Activated T-helper 1 cell treated with Interleukin-2 at 50 U/mL for 16 hours (primary cell): ENCODE measurements at regions not wholly inside any gene's neighbourhood (a gene's known extent, or its start where the extent isn't known, plus 50 kb on each side); places are given as distances from the start of the nearest gene placed in this dataset.
"Not testable (repeated sequence)": the region's sequence is repeated elsewhere in the genome, so short reads cannot be mapped to it uniquely, and the experiment has no call there.

Source experiments
- DNase-seq: peaks from one replicate; pipeline ENCODE4 v3.0.0-alpha.2; 2020; ENCODE audit warnings: low read depth

DNA sequence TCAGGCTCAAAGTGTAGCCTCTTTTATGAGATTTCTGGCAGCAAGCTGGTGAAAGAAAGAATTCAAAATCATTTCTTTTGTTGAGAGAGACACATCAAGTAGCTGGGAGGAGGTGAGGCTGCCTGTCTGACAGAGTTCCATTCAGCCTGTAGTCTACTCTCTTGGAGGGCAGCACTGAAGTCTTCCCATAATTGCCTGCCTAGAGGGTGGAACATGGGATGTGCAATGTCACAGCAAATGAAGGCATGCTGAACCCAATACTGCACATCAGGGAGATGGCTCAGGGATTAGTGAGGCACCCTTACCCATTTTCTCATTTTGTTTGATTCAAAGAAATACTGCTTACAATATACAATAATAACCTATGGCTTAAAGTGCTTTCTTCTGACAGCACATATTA, 475.7 kb downstream of the TMEM232 start:
- no peak for DNase-seq

DNA sequence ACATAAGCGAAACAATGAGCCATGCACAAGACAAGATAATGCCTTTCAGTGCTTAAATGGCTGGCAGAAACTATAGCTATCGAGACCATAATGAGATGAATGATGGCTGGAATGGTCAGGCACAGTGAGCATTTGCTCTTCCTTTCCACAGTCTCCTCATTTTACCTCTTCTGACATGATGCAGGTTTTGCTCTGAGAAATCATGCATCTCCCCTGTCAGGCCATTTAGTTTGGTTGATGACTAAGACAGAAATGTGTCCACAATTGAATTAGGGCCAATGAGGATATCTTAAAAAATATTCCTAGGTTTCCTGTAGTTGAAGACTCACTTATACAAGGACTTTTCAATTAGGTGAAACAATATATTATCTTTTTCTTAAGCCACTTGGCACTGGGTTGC, 475.1 kb downstream of the TMEM232 start:
- DNase-seq = no peak

DNA sequence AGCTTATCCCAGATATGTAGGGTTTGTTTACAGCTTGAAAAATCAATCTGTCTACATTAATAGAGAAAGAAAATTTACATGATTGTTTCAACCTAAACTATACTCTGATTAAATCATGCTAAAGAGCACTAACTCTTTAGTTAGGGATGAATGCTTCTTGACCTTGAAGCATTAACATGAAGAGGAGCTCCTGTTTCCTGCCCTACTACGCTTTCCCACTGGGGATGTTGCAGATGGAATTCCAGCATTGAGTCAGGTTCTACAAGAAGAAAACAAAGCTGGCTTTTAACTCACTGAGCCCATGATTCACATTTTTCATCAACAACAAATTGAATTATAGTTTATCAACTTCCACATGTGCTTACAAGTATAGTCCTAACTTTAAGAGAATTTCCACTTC, 471.3 kb downstream of the TMEM232 start:
- DNase-seq = no peak

DNA sequence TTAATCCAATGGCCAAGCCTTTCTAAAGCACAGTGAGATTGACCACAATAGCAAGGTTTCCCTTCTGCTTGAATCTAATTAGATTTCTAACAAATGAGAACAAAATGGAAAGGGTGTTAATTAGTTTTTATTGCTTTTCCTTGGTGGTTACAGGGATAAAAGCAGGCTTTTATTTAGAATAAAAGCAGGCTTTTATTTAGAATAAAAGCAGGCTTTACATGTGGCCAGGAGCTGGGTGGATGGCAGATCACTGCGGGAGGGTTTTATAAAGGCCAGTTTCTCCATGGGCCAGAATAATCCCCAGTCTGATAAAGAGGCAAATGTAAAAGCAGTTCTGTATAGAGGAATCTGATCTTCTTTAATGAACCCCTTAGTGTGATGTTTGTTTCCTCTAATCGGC, 470.2 kb downstream of the TMEM232 start:
- DNase-seq = no peak

DNA sequence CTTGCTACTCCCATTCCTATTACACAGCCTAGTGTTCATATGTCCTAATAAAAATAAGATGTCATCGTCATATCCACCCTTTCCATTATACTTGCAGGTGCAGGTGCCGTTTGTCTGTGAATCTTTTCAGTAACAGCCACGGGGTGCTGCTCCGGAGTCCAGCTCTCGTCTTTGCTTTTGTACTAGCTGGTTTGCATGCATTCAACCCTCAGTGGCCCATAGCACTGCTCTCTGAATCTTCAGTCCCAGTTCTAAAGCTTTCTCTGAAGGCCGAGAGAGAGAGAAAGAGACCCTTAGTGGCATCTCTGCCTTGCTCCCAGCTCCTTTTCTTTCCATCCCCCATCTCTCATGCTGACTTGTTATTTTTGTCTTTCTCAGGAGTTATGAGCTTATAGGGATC, 468.5 kb downstream of the TMEM232 start:
- no peak for DNase-seq

DNA sequence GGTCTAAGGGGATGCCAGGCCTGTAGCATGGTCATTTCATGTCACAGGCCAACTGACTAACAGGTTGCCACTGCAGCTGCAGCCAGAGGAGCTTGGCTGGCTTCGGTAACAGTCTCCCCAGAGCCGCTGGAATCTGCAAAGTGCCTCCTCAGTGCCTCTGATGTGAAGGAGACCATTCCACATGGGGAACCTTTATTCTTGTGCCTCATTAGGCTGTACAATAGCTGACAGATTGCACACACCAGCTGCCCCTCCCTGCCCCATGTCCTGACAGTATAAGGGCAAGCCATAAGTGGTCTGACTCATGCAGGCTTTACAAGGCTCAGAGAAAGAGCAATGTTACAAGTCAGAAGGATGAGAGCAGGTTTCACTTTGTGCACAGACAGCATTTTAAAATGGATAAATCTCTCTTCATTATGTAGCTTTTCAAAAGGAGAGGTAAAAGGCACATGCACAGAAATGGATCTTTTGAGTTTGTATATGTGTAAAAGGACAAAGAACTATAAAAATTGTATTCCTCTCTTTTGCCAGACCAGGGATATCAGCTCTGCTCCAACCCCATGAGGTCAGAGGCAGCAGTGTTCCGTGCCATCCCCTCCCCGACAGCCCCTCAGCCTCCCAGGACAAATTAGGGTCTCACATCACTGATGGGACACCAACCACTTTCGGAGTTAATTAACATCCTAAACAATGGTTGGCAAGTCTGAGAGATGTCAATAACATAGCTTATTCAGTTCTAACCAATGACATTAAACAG, 467.8 kb downstream of the TMEM232 start:
- no peak for DNase-seq

DNA sequence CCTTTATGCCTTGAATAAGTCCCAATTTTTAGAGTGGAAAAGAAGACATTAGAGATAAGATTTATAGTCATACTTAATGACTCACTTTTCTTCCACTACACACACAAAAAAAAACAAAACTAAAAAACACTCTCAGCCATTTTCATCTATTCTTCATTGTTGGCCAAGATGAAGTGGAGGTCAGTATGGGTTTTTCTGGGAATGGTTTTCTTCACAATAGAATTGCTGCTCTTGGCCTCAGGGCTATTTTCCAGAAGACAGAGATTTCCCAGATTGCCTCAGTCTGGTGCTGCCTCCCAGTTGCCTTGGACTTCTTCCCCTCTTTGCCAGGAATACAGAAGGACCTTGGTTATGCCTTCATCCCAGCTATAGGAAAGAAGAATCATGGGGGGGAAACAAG, 463.7 kb downstream of the TMEM232 start:
- DNase-seq = no peak

DNA sequence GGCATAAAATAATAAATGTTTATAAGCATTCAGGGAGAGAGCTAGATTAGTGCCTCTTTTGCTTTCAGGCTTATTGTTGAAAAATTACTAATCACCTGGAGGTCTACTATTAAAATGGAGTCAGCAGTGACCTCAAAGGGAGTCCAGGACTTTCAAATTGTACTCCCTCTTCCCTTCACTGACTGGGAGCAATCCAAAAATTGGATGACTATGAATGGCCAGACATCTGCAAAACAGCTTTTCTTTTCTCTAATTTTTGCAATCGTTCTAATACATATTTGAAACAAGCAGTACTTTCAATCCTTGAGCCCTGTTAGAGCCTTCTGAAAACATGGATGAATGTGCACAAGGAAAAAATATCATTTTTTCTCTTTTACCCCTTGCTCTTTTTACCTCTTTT, 461.8 kb downstream of the TMEM232 start:
- DNase-seq = no peak

DNA sequence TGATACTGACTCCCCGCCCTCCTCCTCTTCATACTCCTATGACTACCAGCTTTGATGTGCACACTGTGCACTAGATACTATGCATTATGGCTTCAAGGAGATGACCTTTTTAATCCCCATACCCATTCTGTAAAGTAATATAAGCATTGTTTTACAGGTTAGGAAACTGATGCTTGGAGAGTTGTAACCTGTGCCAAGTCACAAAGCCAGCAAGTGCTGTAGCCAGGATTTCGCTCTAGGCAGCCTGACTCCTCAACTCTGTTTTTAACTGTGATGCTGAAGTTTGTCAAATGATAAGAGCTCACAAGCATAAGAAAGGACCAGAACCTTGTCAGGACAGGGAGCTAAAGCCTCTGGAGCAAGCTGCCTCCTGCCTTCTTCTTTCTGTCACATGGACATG, 461.3 kb downstream of the TMEM232 start:
- DNase-seq = no peak

DNA sequence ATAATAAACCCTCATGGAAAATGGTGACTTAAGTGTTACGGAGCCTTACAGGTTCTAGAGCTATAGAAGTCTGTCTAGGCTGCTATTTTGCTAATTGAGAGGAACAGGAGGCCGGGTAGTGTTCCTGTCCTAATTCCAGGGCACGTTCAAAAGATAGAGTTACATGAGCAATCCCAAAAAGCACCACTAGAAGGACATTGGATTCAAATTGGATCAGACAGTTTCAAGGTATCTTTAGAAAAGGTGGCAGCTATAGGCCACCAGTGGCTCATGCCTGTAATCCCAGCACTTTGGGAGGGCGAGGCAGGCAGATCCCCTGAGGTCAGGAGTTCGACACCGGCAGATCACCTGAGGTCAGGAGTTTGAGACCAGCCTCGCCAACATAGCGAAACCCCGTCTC, 458.8 kb downstream of the TMEM232 start:
- DNase-seq = no peak

DNA sequence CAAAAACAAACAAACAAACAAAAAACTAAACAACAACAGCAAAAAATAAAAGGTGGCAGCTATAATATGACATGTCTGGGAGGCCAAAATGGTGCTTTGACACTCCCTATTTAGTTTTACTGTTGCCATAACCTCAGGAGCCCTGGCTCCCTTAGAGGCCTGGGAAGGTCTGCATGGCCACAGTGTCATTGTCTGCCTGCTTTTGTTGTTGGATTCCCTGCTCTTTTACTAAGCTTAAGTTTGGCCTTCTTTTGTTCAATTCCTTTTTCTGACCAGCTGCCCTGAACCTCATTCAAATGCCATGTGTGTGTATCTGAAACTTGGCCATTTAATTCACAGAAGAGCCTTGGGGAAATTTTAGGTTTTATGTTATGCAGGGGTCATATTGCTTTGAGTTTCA, 458.2 kb downstream of the TMEM232 start:
- DNase-seq = no peak

DNA sequence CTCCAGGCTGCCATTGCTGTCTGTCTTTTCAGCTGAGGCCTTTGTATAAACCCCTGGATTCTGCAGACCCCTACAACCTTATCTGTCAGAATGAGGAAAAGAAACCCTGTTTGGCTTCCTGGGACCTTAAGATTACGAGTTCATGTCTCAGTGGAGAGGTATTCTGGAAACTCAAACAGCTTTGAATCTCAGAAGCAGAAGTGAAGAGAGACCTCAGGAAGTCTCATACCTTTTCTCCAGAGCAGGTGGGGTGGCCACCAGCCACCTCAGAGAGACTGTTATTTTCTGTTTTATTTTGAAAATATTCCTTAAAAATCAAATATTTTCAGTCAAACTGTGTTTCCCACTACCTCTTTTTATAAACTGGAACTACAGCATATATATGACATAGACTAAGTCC, 457.5 kb downstream of the TMEM232 start:
- no peak for DNase-seq

DNA sequence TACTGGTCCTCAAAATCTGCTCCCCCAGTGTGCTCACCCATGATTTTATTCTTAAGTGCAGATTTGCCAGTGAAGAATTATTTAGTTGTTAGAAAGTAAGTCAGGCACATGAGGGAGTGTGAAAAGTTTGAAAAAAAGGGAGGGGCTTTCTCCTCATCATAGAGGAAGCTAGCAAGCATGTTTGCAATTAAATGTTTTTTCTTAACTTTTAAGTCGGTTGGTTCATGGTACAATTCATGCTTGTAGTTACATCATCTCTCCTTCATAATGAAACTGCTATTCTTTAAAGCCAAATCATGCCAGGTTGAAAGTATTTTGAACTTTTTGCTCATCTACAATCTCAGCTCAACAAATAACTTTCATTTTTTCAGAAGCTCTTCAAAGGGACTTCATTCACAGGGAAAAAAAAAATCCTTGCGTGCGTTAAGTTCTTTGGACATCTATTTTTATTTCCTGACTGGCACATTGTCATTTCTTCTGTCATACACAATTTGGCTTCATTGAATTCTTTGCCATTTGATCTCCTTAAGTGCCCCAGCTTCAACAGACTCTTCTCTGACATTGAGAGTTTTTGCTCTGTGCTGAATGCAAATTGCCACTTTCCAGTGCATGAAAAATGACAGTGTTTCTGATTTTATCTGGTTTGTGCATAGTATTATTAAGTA, 456.9 kb downstream of the TMEM232 start:
- no peak for DNase-seq

DNA sequence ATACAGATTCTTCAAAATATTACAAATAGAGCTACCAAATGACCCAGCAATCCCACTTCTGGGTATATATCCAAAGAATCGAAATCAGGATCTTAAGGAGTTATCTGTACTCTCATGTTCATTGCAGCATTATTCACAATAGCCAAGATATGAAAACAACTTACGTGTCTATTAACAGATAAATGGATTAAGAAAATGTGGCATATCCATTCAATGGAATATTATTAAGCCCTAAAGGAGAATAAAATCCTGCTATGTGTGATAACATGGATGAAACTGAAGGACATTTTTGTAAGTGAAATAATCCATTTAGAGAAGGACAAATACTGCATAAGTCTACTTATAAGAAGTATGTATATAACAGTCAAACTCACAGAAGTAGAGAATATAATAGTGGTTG, 450.6 kb downstream of the TMEM232 start:
- no peak for DNase-seq

DNA sequence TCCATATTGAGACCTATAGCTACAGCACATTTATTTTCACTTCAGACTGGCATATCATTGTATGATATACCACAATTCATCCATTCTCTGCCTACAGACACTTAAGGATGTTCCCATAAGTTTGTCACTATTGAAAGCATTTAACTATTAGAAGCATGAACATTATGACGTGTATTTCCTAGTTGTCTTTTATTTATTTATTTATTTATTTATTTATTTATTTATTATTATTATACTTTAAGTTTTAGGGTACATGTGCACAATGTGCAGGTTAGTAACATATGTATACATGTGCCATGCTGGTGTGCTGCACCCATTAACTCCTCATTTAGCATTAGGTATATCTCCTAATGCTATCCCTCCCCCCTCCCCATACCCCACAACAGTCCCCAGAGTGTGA, 448.0 kb downstream of the TMEM232 start:
- DNase-seq = not testable (repeated sequence)

DNA sequence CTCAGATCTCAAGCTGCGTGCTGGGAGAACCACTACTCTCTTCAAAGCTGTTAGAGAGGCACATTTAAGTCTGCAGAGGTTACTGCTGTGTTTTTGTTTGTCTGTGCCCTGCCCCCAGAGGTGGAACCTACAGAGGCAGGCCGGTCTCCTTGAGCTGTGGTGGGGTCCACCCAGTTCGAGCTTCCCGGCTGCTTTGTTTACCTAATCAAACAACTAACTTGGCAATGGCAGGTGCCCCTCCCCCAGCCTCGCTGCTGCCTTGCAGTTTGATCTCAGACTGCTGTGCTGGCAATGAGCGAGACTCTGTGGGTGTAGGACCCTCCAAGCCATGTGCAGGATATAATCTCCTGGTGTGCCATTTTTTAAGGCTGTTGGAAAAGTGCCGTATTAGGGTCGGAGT, 442.4 kb downstream of the TMEM232 start:
- DNase-seq = not testable (repeated sequence)

DNA sequence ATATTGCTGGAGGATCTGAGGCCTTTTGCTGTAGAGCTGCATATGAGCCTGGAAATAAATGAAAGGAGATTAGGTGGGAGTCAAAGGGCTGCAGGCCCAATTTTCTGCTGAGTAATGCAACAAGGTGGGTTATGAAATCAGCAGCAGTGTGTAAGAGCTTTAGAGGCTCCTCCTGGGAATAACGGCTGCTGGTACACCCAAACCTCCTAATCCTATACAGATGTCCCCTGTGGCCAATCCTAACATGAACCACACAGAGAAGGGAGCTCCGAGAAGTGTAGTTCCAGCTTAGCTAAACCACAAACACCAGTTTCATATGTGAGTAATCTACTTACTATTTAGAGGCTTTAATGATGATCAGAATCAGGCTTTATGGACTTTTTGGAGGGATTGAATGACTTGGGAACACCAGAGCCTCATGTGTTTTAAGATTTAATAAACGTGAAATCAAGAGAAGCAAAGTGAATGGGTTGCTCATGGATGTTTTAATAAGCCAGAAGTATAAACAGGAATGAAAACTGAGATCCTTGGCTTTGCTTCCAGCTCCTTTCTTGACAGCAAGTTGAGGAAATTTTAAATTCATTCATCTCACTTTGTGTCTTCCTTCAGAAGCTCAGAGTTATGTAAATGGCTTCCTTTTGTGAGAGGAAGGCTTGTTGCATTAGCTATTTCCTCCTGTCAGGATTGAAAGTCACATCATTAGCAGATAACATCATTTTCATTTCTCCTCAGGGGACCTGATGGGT, 437.5 kb downstream of the TMEM232 start:
- DNase-seq = no peak

DNA sequence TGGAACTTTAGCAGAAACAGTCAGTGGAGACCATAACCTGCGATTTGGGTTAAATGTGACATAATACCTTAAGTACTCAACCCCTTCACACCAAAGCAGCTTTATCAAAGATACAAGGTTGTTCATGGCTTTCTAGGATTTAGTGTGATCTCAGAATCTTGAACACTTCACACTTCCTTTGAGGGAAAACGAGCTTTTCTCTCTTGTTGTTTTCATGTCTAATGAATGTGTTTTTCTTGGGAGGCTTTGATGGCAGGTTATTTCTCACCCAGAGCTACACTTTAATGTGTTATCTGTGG, 437.0 kb downstream of the TMEM232 start:
- no peak for DNase-seq

DNA sequence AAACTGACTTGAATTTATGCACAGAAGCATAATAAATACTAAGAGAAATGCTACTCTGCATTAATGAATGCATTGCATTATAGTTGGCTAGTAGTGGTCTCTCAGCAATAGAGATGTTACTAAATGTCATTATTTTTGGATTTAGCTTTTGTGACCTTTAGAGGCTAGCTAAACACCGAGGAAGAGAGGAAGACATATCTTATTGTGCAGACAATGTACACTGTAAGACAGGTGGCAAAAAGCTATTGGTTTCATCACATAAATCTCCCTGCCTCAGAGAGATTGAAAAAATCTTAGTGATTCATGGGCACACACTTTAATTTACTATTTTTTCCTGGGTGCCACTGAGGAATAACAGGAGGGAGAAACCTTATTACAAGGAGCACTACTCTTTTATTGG, 435.9 kb downstream of the TMEM232 start:
- DNase-seq = no peak

DNA sequence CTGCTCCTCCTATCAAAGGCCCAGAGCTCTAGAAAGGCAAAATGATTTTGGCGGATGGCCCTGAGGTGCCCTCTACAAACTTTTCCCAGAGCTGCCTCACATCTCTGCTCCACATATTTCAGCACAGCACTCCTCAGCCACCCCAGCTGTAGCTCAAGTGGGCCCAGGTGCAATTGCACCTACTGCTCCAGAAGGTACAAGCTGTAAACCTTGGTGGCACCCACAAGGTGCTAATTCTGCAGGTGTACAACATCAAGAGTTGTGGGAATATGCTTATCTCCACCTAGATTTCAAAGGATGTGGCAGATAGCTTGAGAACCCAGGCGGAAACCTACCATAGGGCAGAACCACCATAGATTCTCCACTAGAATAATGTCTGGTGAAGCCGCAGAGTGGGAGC, 432.2 kb downstream of the TMEM232 start:
- DNase-seq = no peak

DNA sequence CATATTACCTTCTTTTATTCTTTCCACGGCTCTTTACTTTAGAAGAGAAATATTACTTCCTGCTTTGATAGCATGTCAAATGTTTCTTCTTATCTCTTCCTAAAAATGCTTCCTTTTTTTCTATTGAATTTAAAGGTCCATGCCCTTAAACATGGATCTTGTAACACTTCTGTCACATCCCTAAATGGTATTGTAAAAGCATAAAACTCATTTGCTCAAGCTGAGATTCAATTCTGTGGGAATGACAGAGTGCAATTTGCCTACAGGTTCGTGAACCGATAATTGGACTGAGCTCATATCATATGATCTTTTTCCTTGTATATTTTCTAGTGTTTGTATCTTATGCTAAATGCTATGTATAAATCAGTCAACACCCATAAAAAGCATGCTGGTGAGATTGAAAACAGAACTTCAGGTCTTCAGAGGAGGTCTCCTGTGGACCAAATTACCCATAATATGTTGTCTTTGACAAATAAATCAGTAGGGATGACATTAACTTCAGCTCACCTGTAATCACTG, 429.3 kb downstream of the TMEM232 start:
- no peak for DNase-seq

DNA sequence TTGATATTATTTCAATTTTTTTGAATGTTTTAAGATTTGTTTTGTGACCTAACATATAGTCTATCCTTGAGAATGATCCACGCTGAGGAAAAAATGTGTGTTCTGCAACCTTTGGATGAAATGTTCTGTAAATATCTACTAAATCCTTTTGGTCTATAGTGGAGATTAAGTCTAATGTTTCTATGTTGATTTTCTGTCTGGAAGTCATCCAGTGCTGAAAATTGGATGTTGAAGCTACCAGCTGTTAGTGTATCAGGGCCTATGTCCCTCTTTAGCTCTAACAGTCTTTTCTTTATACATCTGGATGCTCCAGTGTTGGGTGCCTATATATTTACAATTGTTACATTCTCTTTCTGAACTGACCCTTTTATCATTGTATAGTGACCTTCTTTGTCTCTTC, 422.3 kb downstream of the TMEM232 start:
- no peak for DNase-seq

DNA sequence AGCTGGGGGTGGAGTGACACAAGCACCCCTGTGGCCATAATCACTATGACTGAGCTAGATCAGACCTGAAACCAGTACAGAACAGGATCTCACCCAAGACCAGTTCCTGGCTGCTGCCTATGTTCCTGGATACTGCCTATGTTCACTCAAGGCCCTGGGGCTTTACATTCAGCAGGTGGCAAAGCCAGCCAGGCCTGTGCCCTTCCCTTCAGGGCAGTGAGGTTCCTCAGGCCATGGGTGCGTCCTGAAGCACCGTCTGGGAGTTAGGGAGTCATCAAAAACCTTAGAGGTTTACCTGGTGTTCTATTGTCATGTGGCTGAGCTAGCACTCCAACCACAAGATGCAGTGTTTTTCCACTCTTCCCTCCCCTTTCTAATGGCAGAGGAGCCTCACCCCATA, 419.8 kb downstream of the TMEM232 start:
- no peak for DNase-seq
